ENCODE measurements at regions not wholly inside any gene's neighbourhood (a gene's known extent, or its start where the extent isn't known, plus 50 kb on each side); places are given as distances from the start of the nearest gene placed in this dataset.
"Not testable (repeated sequence)": the region's sequence is repeated elsewhere in the genome, so short reads cannot be mapped to it uniquely, and the experiment has no call there.

- DNase-seq = no peak
Measured at GRCh38 chr9:82404196-82404870, 415.8 kb downstream of the SPATA31D1 start.

- DNase-seq = no peak
Measured at GRCh38 chr9:82404881-82405280, 416.3 kb downstream of the SPATA31D1 start.

GRCh38 chr9:82406456-82407085 is 418.0 kb downstream of the SPATA31D1 start:
- DNase-seq = no peak

- peak in 3 of 4 experiments; percentile 2 to 8 (median 5) for DNase-seq
Measured at GRCh38 chr9:82410306-82410705, 421.7 kb downstream of the SPATA31D1 start.

DNA sequence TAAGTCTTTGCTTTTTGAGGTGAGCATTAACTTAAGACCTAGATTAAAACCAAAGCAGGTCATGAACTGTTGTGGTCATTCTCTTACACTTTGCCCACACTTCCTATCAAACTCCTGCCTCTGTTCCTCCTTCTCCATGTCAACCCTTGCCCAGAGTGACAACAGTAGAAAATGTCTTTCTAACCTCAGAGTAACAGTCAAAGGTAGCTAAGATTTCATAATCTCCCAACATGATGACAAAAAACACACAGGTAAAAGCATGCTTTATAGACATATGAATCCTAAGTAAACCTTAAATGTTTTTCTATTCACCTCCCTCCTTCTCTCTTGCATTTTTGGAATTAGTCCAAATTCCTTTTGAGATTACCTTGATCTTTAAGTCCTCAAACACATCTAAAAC is 422.3 kb downstream of the SPATA31D1 start:
- DNase-seq = no peak

GRCh38 chr9:82412586-82413305 is 424.2 kb downstream of the SPATA31D1 start:
- no peak for DNase-seq

GRCh38 chr9:82417501-82417900 is 428.9 kb downstream of the SPATA31D1 start:
- no peak for DNase-seq

DNA sequence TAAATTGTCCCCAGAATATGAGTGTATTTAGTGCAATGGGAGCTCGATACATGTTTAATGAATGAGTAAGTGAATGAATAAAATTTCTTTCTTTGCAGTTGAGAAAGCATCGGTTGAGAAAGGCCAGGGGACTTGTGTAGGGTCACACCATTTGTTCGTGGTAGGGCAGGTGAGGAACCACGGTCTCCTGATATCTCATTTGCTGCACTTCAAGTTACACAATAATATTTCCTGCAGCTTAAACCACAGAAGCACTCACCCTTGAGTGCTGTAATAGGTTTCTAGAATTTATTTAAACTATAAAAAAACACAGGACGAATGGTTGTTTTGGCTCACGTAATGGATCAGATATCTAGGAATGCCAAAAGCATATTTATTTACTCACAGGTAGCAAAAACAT is 429.8 kb downstream of the SPATA31D1 start:
- DNase-seq = no peak

DNA sequence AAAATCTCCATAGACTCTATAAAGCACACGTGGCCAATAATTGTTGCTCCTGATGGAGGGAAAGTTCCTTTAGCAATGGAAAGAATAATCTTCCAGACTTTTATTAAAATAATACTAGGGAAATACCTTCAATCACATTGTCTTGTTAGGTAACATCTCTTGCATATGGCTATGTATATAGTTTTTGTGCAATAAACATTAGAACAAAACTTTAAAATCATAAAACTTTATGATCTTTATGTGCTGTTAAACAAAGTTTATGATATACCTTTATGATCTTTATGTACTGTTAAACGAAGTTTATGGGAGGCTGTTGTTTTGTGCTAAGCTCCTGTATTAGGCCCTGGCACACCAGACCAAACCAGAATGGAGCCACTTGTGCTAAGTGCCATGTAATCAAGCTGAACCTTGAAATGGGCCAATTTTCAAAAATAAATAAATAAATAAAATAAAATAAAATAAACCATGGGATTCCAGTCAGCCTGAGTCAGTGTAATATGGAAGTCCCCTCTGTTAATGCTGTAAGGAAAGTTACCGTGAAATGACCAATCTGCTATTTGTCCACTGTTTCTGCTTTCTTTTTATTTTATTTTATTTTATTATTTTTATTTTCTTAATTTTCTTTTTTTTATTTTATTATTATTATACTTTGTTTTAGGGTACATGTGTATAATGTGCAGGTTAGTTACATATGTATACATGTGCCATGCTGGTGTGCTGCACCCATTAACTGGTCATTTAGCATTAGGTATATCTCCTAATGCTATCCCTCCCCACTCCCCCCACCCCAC is 431.3 kb downstream of the SPATA31D1 start:
- no peak for DNase-seq

- DNase-seq = no peak
Measured at GRCh38 chr9:82421498-82421897, 432.9 kb downstream of the SPATA31D1 start.

DNA sequence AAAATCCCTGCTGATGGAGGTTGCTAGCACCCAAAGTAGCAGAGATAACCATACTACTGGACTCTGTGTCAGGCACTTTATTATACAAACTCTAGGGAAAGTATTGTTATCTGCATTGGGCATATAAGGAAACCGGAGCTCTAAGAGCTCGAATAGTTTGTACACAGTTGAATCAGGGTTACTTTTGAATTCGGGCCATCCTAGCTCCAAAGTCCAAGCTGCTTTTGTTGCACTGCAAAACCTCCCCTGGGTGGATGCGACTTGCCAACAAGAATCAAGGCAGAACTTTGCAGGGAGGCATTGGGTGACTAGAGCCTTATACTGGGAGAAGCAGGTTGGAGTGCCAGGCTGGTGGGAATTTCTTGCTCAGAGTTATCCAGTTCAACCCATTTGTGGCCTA is 435.1 kb downstream of the SPATA31D1 start:
- no peak for DNase-seq

GRCh38 chr9:82424599-82425120 is 436.1 kb downstream of the SPATA31D1 start:
- DNase-seq = no peak

DNA sequence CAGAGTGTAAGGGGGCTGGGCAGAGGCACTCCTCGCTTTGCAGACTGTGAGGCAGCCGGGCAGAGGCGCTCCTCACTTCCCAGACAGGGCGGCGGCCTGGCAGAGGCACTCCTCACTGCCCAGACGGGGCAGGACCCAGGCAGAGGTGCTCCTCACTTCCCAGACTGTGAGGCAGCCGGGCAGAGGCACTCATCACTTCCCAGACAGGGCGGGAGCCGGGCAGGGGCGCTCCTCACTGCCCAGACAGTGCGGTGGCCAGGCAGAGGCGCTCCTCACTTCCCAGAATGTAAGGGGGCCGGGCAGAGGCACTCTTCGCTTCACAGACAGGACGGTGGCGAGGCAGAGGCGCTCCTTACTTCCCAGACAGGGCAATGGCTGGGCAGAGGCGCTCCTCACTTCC is 442.5 kb downstream of the SPATA31D1 start:
- DNase-seq = no peak

DNA sequence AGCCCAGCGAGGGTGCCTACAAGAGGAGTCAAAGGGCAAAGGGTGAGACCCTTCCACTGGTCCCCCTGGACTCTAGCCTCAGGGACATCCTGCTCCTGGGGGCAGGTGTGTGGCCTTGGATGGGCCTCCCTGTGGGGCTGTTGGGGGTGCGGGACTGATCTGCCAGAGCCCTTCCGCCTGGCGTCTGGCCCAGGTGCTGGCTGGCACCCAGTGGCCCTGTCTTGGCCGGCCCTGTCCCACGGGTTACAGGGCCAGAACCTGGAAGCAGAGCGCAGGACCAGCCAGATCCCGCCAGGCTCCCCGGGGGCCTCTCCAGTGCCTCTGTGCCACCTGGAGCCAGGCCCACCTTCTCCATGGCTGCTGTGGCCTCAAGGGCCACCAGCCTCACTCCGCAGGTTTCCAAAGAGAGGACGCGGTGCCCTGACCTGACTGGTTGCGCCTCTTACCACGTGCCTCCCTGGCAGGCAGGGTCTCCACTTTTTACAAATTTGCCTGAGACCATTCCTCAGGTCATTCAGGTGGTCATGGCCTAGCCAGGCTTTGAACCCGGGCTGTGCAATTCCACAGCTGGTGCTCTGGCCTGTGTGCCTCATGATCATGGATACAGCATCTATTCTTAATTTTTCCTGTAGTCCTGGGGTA is 444.8 kb downstream of the SPATA31D1 start:
- not testable (repeated sequence) for DNase-seq

GRCh38 chr9:82436475-82436874 is 447.9 kb downstream of the SPATA31D1 start:
- no peak for DNase-seq

GRCh38 chr9:82437183-82437582 is 448.6 kb downstream of the SPATA31D1 start:
- not testable (repeated sequence) for DNase-seq

DNA sequence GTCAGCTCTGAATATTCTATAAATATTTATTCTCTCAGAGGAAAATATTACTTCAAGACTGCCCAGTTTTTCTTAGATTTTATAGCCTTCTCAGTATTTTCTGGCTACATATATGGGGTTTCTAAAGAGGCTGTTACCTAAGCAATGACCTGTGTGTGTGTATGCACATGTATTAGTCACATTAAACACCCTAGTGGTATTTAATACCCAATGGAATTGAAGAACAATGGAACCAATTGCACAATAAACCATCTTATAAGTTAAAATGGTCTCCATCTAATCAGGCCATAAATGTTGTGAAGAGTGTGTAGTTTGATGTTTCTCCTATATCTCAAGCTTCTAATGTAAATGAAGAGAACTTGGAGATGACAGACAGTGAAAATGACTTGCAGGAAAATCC is 450.0 kb downstream of the SPATA31D1 start:
- no peak for DNase-seq

- no peak for DNase-seq
Measured at GRCh38 chr9:82443312-82443711, 454.7 kb downstream of the SPATA31D1 start.

DNA sequence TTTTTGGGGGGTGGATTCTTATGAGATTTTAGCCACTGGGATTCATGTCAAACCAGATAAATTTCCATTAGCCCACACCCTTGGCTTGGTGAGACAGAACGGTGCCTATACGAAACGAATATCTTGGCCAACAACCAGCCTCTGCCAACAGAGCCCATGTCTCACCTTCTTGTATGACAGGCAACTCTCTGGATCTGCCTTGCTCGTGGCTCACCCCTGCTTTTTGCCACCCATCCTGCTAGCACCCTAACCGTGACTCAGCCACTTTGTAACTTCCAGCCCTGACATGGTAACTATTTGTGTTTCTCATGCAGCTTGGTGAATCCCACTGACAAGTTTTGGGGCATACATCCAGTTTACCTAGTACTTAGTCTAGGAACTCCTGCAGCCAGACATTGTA is 457.0 kb downstream of the SPATA31D1 start:
- DNase-seq = no peak

GRCh38 chr9:82447343-82447742 is 458.8 kb downstream of the SPATA31D1 start:
- no peak for DNase-seq

DNA sequence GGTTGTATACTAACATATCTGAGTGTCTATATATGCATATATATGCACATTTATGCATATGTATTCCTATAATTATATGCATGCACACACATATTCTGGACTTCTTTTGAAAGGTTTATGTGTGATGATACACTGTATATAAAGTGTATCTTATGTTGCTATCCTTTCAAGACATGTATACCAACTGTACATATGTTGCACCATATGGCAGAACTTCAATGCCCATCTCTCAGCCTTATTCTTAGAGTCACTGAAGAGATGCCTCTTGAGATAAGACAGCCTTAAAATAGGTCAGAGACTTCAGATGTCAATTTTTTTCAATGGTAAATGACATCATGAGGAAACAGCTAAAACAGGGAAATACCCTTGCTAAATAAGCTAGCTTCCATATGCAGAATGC is 461.4 kb downstream of the SPATA31D1 start:
- no peak for DNase-seq

DNA sequence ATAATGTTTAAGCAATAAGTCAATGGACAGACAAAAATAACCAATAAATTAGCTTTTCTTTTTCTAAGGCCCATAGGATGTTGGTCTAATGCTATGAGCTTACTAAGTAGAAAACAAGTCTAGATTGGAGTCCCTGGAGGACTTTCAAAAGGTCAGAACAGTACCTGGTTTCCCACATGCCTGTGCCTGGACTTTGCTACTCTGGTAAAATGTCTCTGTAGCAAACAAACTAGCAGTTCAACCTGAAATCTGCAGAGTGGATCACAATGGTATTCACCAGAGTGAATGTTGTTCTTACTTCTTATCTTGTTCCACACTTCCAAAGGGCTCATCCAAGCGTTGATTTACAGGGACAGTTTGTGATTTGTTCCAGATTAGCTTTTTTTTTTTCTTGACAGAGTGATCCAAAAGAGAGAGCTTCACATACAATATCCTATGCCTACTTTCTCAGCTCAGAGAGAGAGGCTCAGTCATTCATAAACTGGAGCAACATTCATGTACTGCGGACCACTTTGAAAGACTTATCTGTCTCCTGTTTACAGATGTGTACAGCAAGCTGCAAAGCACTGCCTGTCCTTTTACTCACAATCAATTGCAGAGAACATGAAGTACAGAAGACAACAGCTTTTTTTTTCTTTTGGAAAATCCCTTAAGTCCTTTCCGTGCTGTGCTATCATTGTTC is 466.1 kb downstream of the SPATA31D1 start:
- DNase-seq = no peak
